ENCODE measurements at regions not wholly inside any gene's neighbourhood (a gene's known extent, or its start where the extent isn't known, plus 50 kb on each side); places are given as distances from the start of the nearest gene placed in this dataset.

DNA sequence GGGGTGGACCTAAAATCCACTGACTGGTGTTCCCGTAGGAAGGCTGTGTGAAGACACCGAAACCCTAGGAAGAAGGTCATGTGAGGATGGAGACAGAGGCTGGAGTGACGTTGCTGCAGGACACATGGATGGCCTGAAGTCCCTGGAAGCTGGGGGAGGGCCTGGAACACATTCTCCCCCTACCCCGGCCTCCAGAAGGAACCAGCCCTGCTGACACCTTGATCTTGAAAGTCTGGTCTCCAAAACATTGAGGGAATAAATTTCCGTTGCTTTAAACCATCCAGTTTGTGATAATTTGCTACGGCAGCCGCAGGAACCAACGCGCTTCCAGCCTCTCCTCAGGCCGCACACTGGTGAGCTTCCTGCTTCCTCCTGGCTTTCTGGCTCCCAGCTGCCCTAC, 288.2 kb downstream of the GLRX3 start:
- no peaks in the 10 kb centered on the region for H3K4me1 Mint-ChIP-seq (ENCODE audit: low read depth)
- H3K27ac Mint-ChIP-seq: no peak overlapping the region
- DNase-seq: no peak
- H3K36me3 Mint-ChIP-seq (ENCODE audit: low read depth): no peaks in the 10 kb centered on the region
- H3K4me3 Mint-ChIP-seq: no peak overlapping the region
- no peaks in the 10 kb centered on the region for H3K9me3 Mint-ChIP-seq
- peaks cover 7% of the 10 kb centered on the region for H3K27me3 Mint-ChIP-seq (ENCODE audit: low read depth)
- CTCF ChIA-PET: no interaction called here
- intact Hi-C loops (cut with micrococcal nuclease): no loop called here

DNA sequence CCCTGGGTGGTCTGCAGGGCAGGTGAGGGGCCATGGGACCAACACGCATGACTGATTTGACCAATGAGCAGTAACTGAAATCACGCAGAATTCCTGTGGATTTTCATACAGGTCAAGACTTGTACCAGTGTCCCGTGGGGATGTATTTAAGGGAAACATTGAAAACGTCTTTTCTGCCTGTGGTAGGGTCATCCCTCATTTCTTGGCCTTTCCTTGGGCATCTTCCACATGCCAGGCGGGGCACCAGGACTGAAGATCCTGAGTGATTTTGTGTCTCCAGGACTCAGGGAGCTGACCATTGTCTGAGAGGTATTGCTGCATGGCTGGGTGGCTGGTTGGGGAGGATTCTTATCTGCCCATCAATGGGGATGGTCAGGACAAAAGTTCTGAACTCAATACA, 289.0 kb downstream of the GLRX3 start:
- Mint-ChIP-seq H3K4me1 (ENCODE audit: low read depth) (no peaks in the 10 kb centered on the region), H3K27ac (no peak overlapping the region), H3K4me3 (no peak overlapping the region), H3K9me3 (no peaks in the 10 kb centered on the region), H3K36me3 (ENCODE audit: low read depth) (no peaks in the 10 kb centered on the region), H3K27me3 (ENCODE audit: low read depth) (peaks cover 3% of the 10 kb centered on the region)
- no peak for DNase-seq
- intact Hi-C loops (cut with micrococcal nuclease): no loop called here
- CTCF ChIA-PET: no interaction called here

DNA sequence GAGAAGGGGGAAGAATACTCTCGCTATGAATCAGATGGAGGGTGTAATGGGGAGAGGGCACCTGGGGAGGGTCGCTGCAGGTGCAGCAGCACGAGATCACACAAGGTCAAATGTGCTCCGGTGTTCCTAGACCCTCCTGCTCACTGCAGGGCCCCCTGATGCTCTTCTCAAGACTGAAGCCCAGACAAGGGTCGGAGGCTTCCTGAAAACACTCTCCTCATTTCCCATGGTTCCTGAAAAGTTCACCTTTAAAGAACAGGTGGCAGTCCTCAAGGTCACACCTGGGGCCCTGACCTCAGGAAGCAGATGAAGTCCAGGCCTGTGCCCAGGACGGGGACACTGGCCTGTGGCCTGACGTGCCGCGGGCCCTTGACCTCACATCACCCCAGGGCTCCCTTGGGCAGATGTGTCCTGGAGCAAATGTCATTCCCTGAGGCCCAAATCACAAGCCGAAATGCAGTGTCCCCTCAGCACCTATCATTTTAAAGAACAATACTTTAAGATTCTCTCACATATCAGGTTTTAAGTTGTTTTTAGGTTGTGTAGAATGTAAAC, 289.8 kb downstream of the GLRX3 start:
- Mint-ChIP-seq H3K9me3 (no peaks in the 10 kb centered on the region), H3K36me3 (ENCODE audit: low read depth) (no peaks in the 10 kb centered on the region), H3K4me3 (no peak overlapping the region), H3K4me1 (ENCODE audit: low read depth) (no peaks in the 10 kb centered on the region), H3K27me3 (ENCODE audit: low read depth) (no peaks in the 10 kb centered on the region), H3K27ac (no peak overlapping the region)
- DNase-seq: no peak
- CTCF ChIA-PET: no interaction called here
- intact Hi-C loops (cut with micrococcal nuclease): no loop called here

DNA sequence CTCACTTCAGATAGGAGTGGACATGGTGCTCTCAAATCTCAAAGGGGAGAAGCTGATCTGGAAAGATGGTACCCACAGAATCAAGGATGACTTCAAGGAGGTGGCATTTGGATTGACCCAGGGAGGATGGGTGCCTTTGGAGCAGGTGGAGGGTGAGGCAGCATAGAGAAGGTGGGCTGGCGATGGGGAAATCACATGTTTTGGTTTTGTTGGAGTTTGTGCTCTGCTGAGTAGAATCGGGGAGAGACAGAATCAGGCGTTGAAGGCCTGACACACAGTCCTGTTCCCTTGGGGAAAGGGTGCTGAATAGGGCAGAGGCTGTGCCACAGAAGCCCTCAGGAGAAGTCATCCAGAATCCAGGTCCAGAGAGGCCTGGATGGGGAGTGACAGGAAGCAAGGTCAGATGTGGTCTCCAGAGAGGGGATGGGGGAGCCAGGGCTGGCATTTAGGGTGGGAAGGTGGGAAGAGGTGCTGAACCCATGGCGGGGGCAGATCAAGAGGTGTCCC, 291.1 kb downstream of the GLRX3 start:
- H3K27me3 Mint-ChIP-seq (ENCODE audit: low read depth): no peaks in the 10 kb centered on the region
- intact Hi-C loops (cut with micrococcal nuclease): no loop called here
- H3K9me3 Mint-ChIP-seq: no peaks in the 10 kb centered on the region
- CTCF ChIA-PET: no interaction called here
- no peak overlapping the region for H3K27ac Mint-ChIP-seq
- no peak for DNase-seq
- no peaks in the 10 kb centered on the region for H3K36me3 Mint-ChIP-seq (ENCODE audit: low read depth)
- H3K4me3 Mint-ChIP-seq: no peak overlapping the region
- H3K4me1 Mint-ChIP-seq (ENCODE audit: low read depth): no peaks in the 10 kb centered on the region

DNA sequence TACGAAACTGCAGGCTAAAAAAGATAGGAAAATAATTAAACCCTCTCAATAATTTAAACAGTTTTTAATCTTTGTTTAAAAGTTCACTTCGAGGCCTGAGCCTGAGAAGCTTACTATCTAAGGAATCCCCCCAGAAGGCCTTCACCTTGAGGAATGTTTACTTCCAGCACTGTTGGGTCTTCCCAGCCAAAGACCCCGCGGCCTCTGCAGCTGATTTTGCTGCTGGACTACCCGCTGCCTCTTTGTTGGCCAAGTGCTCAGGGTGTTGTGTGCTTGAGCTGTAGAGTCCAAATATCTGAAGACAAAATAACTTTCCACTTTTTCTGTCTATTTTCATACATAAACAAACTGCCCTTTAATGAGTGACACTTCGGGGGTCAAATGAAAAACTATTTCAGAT, 292.7 kb downstream of the GLRX3 start:
- Mint-ChIP-seq H3K9me3 (no peaks in the 10 kb centered on the region), H3K4me3 (no peak overlapping the region), H3K4me1 (ENCODE audit: low read depth) (no peaks in the 10 kb centered on the region), H3K36me3 (ENCODE audit: low read depth) (no peaks in the 10 kb centered on the region), H3K27ac (no peak overlapping the region), H3K27me3 (ENCODE audit: low read depth) (no peaks in the 10 kb centered on the region)
- DNase-seq: no peak
- intact Hi-C loops (cut with micrococcal nuclease): no loop called here
- CTCF ChIA-PET: no interaction called here

DNA sequence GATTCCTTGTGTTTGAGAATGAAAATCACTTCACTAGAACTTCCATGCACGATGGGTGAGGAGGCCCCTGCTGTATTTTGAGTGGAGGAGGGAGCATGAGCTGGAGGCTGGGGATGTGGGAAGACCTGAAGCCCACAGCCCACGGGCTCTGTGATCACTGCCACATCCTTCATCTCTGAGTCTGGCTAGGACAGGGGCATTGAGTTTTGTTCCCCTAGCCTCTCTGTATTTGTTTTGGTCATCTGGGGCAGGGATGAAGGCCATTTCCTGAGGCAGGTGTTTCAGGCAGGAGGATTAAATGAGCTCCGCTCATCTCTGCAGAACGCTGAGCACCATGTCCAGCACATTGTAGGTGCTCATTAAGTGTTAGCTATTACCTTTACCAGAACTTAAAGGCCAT, 293.6 kb downstream of the GLRX3 start:
- CTCF ChIA-PET: interaction anchor here (1.1 kb wide), 1 partner anchor 27 kb away, joined by 3 read pairs; no protein-coding TSS in a partner anchor
- H3K27ac Mint-ChIP-seq: no peak overlapping the region
- H3K4me1 Mint-ChIP-seq (ENCODE audit: low read depth): no peaks in the 10 kb centered on the region
- no peak for DNase-seq
- no peak overlapping the region for H3K4me3 Mint-ChIP-seq
- H3K9me3 Mint-ChIP-seq: no peaks in the 10 kb centered on the region
- intact Hi-C loops (cut with micrococcal nuclease): no loop called here
- no peaks in the 10 kb centered on the region for H3K27me3 Mint-ChIP-seq (ENCODE audit: low read depth)
- H3K36me3 Mint-ChIP-seq (ENCODE audit: low read depth): no peaks in the 10 kb centered on the region

DNA sequence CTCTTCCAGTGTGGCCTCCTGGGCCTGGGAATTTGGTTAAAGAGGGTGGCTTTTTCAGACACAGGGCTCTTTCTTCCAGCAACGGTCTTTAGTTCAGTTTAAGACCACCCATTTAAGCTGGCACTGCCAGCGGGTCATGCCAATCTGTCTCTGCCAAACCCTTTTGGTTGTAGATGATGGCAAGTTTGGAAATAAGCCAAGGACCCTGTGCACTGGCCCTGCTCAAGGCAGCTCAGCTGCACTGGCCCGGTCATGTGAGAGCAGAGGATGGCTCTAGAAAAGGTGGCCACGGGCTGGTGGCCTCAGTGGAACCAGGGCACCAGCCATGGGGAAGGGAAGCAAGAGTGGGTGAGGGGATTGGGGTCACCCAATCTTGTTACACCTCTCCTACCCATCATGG, 294.1 kb downstream of the GLRX3 start:
- CTCF ChIA-PET: interaction anchor here (1.1 kb wide), 1 partner anchor 28 kb away, joined by 3 read pairs; no protein-coding TSS in a partner anchor
- Mint-ChIP-seq H3K4me1 (ENCODE audit: low read depth) (no peaks in the 10 kb centered on the region), H3K36me3 (ENCODE audit: low read depth) (no peaks in the 10 kb centered on the region), H3K27me3 (ENCODE audit: low read depth) (no peaks in the 10 kb centered on the region), H3K27ac (no peak overlapping the region), H3K4me3 (no peak overlapping the region), H3K9me3 (no peaks in the 10 kb centered on the region)
- intact Hi-C loops (cut with micrococcal nuclease): no loop called here
- DNase-seq: no peak

DNA sequence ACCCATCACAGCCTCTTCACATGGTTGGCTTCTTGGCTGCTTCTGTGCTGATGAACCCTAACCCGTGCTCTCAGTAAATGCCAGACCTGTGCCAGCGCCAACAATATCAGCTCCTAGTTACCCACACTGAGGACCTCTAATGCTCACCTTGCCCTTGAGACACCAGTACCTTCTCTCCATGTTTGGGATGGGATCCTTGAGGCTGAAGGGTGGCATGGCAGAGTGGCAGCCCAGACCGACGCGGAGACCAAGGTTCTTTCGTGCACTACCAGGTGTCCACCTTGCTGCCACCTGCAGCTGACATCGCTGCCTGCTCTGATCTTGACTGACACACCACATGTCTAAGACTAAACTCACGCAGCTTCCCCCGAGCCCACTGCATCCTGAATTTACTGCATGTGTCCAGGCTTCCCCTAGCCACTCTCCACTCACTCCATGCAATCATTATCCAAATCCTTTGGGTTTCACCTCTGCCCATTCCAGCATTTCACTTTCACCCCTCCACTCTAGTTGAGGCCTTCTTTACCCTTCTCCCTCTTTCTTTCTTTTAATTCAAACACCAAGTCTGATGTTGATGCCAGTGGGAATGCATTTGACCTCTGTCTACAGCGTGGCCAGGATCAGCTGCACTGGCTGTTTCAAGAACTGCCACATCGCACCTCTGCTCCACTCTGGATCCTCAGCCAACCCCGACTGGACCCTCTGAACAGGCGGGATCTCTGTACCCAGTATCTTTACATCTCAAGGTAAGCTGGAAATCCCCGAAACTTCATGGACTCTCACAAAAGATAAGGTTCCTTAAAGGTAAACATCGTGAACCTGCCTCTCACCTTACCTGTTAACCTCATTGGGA, 294.9 kb downstream of the GLRX3 start:
- Mint-ChIP-seq H3K27me3 (ENCODE audit: low read depth) (no peaks in the 10 kb centered on the region), H3K36me3 (ENCODE audit: low read depth) (no peaks in the 10 kb centered on the region), H3K27ac (no peak overlapping the region), H3K9me3 (peaks cover 2% of the 10 kb centered on the region), H3K4me3 (no peak overlapping the region), H3K4me1 (ENCODE audit: low read depth) (no peaks in the 10 kb centered on the region)
- no peak for DNase-seq
- intact Hi-C loops (cut with micrococcal nuclease): no loop called here
- CTCF ChIA-PET: interaction anchor here (1.0 to 1.1 kb wide), 2 partner anchors 11 to 28 kb away, joined by 3 read pairs; no protein-coding TSS in a partner anchor

DNA sequence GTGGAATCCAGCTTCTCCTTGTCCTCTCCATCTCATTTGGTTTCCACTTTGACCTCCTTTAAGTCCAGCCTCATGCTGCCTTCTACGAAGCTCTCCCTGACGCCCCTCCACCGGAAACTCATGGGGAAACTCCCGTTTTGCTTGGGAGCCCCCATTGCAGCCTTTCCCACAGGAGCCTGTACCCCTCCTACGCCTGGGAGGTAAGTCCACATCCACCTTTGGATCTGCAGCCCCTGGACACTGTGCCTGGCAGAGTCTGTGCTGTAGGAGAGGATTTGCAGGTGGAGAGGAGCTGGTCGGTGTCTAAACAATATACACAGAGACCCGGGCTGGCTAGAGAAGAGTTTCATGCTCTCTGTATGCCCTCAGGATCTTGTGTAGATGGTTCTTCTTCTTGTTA, 296.1 kb downstream of the GLRX3 start:
- Mint-ChIP-seq H3K27me3 (ENCODE audit: low read depth) (no peaks in the 10 kb centered on the region), H3K36me3 (ENCODE audit: low read depth) (no peaks in the 10 kb centered on the region), H3K27ac (no peak overlapping the region), H3K4me1 (ENCODE audit: low read depth) (no peaks in the 10 kb centered on the region), H3K4me3 (no peak overlapping the region), H3K9me3 (peaks cover 2% of the 10 kb centered on the region)
- intact Hi-C loops (cut with micrococcal nuclease): no loop called here
- CTCF ChIA-PET: no interaction called here
- no peak for DNase-seq

DNA sequence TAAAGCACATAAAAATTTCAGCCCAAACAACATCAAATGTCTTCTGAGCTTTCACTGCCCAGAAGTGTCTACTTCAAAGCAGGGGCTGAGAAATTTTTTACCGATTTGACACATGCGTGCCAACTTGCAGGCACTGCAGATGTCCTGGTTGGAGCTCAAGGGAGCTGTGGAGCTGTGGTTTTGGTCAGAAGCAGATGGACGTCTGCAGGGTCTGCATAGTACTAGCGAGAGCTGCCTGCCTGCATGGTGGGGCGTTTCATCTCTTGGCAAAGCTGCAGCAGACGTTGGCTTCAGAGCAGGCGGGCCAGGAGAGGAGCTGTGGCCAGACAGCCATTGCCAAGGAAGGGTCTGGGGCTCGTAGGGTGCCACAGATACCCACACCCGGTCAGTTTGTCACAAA, 296.7 kb downstream of the GLRX3 start:
- CTCF ChIA-PET: no interaction called here
- Mint-ChIP-seq H3K9me3 (peaks cover 2% of the 10 kb centered on the region), H3K27me3 (ENCODE audit: low read depth) (no peaks in the 10 kb centered on the region), H3K36me3 (ENCODE audit: low read depth) (no peaks in the 10 kb centered on the region), H3K4me1 (ENCODE audit: low read depth) (no peaks in the 10 kb centered on the region), H3K27ac (no peak overlapping the region), H3K4me3 (no peak overlapping the region)
- DNase-seq: no peak
- intact Hi-C loops (cut with micrococcal nuclease): no loop called here

DNA sequence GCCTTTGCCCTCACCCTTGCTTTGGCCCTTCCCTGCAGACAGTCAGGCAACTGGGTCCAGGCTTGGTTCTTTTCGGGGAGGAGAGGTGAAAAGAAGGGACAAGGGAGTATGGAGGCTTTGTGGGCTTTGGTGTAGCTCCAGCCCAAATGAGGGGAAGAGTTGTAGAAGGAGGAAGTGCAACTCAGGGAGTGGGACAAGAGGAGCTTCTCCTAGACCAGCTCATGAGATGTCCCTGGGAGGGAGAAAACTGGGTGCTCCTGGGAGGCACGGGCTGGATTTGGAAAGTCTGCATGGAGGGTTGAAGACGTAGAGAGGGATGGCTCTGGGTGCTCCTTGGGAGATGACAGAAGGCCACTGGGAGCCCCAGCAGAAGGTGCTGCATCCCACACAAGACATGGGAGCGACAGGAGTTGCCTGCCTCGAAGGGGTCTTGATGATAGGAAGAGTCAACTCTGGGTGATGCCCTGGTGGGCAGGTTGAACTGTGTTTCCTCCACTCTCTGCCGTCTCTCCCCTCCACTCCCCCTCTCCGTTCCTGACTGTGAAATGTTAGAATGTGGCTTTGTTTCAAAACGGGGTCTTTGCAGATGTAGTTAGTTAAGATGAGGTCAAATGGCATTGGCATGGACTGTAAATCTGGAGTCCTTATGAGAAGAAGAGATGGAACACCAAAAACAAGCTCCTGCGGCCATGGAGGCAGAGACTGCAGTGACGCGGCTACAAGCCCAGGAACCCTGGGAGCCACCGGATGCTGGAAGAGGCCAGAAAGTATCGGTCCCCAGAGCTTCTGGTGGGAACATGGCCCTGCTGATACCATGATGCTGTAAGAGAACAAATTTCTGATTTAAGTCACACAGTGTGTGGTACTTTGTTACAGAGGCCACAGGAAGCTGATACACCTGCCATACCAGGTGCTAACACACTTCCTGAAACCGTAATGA, 298.5 kb downstream of the GLRX3 start:
- no peaks in the 10 kb centered on the region for H3K27me3 Mint-ChIP-seq (ENCODE audit: low read depth)
- intact Hi-C loops (cut with micrococcal nuclease): no loop called here
- no peaks in the 10 kb centered on the region for H3K4me1 Mint-ChIP-seq (ENCODE audit: low read depth)
- CTCF ChIA-PET: no interaction called here
- H3K36me3 Mint-ChIP-seq (ENCODE audit: low read depth): no peaks in the 10 kb centered on the region
- no peak overlapping the region for H3K27ac Mint-ChIP-seq
- H3K4me3 Mint-ChIP-seq: no peak overlapping the region
- DNase-seq: no peak
- peaks cover 2% of the 10 kb centered on the region for H3K9me3 Mint-ChIP-seq

DNA sequence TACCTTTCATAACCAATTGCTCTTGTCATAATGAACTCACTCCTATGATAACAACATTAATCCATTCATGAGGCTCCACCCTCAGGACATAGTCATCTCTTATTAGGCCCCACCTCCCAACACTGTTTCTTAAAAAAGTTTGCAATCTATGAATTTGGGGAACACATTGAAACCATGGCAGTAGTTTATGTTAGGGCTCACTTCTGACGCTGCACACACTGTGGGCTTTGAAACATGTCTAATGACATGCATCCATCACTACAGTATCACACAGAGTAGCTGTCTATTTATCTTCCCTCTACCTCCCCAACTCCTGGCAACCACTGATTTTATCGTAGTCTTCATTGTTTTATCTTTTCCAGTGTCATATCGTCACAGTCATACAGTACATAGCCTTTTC, 299.8 kb downstream of the GLRX3 start:
- Mint-ChIP-seq H3K27me3 (ENCODE audit: low read depth) (peaks cover 2% of the 10 kb centered on the region), H3K4me3 (no peak overlapping the region), H3K36me3 (ENCODE audit: low read depth) (no peaks in the 10 kb centered on the region), H3K27ac (no peak overlapping the region), H3K9me3 (peaks cover 2% of the 10 kb centered on the region), H3K4me1 (ENCODE audit: low read depth) (no peaks in the 10 kb centered on the region)
- no peak for DNase-seq
- intact Hi-C loops (cut with micrococcal nuclease): no loop called here
- CTCF ChIA-PET: no interaction called here
